ENCODE measurements at regions not wholly inside any gene's neighbourhood (a gene's known extent, or its start where the extent isn't known, plus 50 kb on each side); places are given as distances from the start of the nearest gene placed in this dataset.

GRCh38 chr2:153802671-153803070 is 69.1 kb upstream of the GALNT13 start (continued):
- no peak for TF ChIP-seq MEF2A (IDR thresholded peaks at IDR 0.05; ENCODE audit: insufficient read depth, low read depth, low read length)

- no peaks in the 10 kb centered on the region for H3K4me1 ChIP-seq (ENCODE audit: control insufficient read depth, insufficient read depth, low read length)
- TF ChIP-seq HCFC1 (IDR thresholded peaks at IDR 0.05; ENCODE audit: low read length) (no peak), CREM (IDR thresholded peaks at IDR 0.05; ENCODE audit: low read depth) (no peak), TBL1XR1 (IDR thresholded peaks at IDR 0.05; ENCODE audit: low read depth, low read length) (no peak), ETV6 (conservative IDR thresholded peaks at IDR 0.05 in 1 of 2, IDR thresholded peaks at IDR 0.05 in 1 of 2; ENCODE audit: borderline replicate concordance in 1 of 2, low read depth in 1 of 2) (no peak), CBX5 (IDR thresholded peaks at IDR 0.05; ENCODE audit: low read depth) (no peak), SUPT20H (IDR thresholded peaks at IDR 0.05; ENCODE audit: borderline replicate concordance, control insufficient read depth, low read depth, low read length) (no peak), EED (IDR thresholded peaks at IDR 0.05; ENCODE audit: low read depth) (no peak), USF1 (IDR thresholded peaks at IDR 0.05; ENCODE audit: borderline replicate concordance, extremely low read length, insufficient read depth, low read depth, low read length) (no peak), IKZF1 (conservative IDR thresholded peaks at IDR 0.05) (no peak), SIX5 (IDR thresholded peaks at IDR 0.05; ENCODE audit: low read depth, low read length, severe bottlenecking) (no peak), MTA3 (IDR thresholded peaks at IDR 0.05; ENCODE audit: borderline replicate concordance, low read length) (no peak), SREBF1 (IDR thresholded peaks at IDR 0.05; ENCODE audit: low read length) (no peak), E2F8 (IDR thresholded peaks at IDR 0.05; ENCODE audit: low read depth, partially characterized antibody) (no peak), POU2F2 (IDR thresholded peaks at IDR 0.05; ENCODE audit: borderline replicate concordance, low read depth, low read length) (no peak)
- H3K27me3 ChIP-seq (replicated peaks in 1 of 2; ENCODE audit: control insufficient read depth in 2 of 2, insufficient read depth in 2 of 2, low read length in 1 of 2), result no peaks in the 10 kb centered on the region
- ChIA-PET SMC1A (ENCODE audit: uncharacterized antibody, unreplicated experiment) (no interaction called here), RAD21 (ENCODE audit: unreplicated experiment) (no interaction called here), CTCF (no interaction called here), POLR2A (no interaction called here)
- no peaks in the 10 kb centered on the region for H3K36me3 ChIP-seq (ENCODE audit: control insufficient read depth in 2 of 2, insufficient read depth in 2 of 2, low read length in 1 of 2)
- in situ Hi-C loops (cut with MboI), result no loop called here
- no peak overlapping the region for H3K4me2 ChIP-seq (ENCODE audit: control insufficient read depth, insufficient read depth)
- DNase-seq (ENCODE audit: low read depth, low spot score), result no peak
- H4K20me1 ChIP-seq (ENCODE audit: control insufficient read depth, insufficient read depth), result no peaks in the 10 kb centered on the region
- H3K9ac ChIP-seq (ENCODE audit: control insufficient read depth, insufficient read depth, low read length), result no peak overlapping the region
- H3K9me3 ChIP-seq (replicated peaks; ENCODE audit: control insufficient read depth, insufficient read depth, low read length), result no peaks in the 10 kb centered on the region
- FAIRE-seq, result no peak
- no peak for ATAC-seq
- H3K4me3 ChIP-seq, result no peak overlapping the region
- no peaks in the 10 kb centered on the region for H3K79me2 ChIP-seq (ENCODE audit: control insufficient read depth, insufficient read depth, low read length)
- H3K27ac ChIP-seq (ENCODE audit: control insufficient read depth, insufficient read depth), result no peak overlapping the region
- intact Hi-C loops (cut with micrococcal nuclease; ENCODE audit: unreplicated experiment), result no loop called here
- no TSS peak for BruUV-seq (replicated peaks)
- no peak overlapping the region for H2AFZ ChIP-seq (ENCODE audit: control insufficient read depth, low read depth, low read length)
Measured at GRCh38 chr2:153808679-153809078, 63.0 kb upstream of the GALNT13 start.
